ENCODE measurements at regions not wholly inside any gene's neighbourhood (a gene's known extent, or its start where the extent isn't known, plus 50 kb on each side); places are given as distances from the start of the nearest gene placed in this dataset.
"Not testable (repeated sequence)": the region's sequence is repeated elsewhere in the genome, so short reads cannot be mapped to it uniquely, and the experiment has no call there.

- H3K4me3 ChIP-seq (ENCODE audit: extremely low read depth, insufficient read depth, low read length, poor library complexity, severe bottlenecking), result no peak overlapping the region
Measured at GRCh38 chr15:25605151-25605550, 166.3 kb upstream of the UBE3A start.

GRCh38 chr15:25600751-25601150, 161.9 kb upstream of the UBE3A start:
- H3K4me3 ChIP-seq (ENCODE audit: extremely low read depth, insufficient read depth, low read length, poor library complexity, severe bottlenecking), result no peak overlapping the region
- 100% methylated on average over 1 of the region's 1 CpG; no CpG with 5 or more reads in 1 of the 2 experiments for WGBS, 2 experiments (ENCODE audit: insufficient coverage in 2 of 2)
- H3K27ac ChIP-seq (ENCODE audit: low read depth, low read length, severe bottlenecking), result no peak overlapping the region
- H3K36me3 ChIP-seq (ENCODE audit: control insufficient read depth, insufficient read depth, low read length), result no peaks in the 10 kb centered on the region
- no peaks in the 10 kb centered on the region for H3K9me3 ChIP-seq (ENCODE audit: control insufficient read depth, low read length)
- peaks cover 6% of the 10 kb centered on the region for H3K4me1 ChIP-seq (ENCODE audit: control insufficient read depth, insufficient read depth, low read length, poor library complexity, severe bottlenecking)

More at GRCh38 chr15:25605151-25605550, 166.3 kb upstream of the UBE3A start:
- Histone ChIP-seq H3K4me1 (ENCODE audit: control insufficient read depth, insufficient read depth, low read length, poor library complexity, severe bottlenecking) (no peaks in the 10 kb centered on the region), H3K36me3 (ENCODE audit: control insufficient read depth, insufficient read depth, low read length) (no peaks in the 10 kb centered on the region), H3K27ac (ENCODE audit: low read depth, low read length, severe bottlenecking) (no peak overlapping the region), H3K9me3 (ENCODE audit: control insufficient read depth, low read length) (no peaks in the 10 kb centered on the region)
- 100% methylated on average over 1 of the region's 1 CpG; no CpG with 5 or more reads in 1 of the 2 experiments for WGBS, 2 experiments (ENCODE audit: insufficient coverage in 2 of 2)

GRCh38 chr15:25597571-25597970, 158.7 kb upstream of the UBE3A start:
- H3K4me1 ChIP-seq (ENCODE audit: control insufficient read depth, insufficient read depth, low read length, poor library complexity, severe bottlenecking), result peaks cover 6% of the 10 kb centered on the region
- no peak overlapping the region for H3K4me3 ChIP-seq (ENCODE audit: extremely low read depth, insufficient read depth, low read length, poor library complexity, severe bottlenecking)
- H3K9me3 ChIP-seq (ENCODE audit: control insufficient read depth, low read length), result no peaks in the 10 kb centered on the region
- 90 to 91% methylated on average over 3 of the region's 5 CpGs for WGBS, 2 experiments (ENCODE audit: insufficient coverage in 2 of 2)
- no peaks in the 10 kb centered on the region for H3K36me3 ChIP-seq (ENCODE audit: control insufficient read depth, insufficient read depth, low read length)
- no peak overlapping the region for H3K27ac ChIP-seq (ENCODE audit: low read depth, low read length, severe bottlenecking)

GRCh38 chr15:25596644-25597562, 158.1 kb upstream of the UBE3A start:
- WGBS, 2 experiments (ENCODE audit: insufficient coverage in 2 of 2), result 90 to 91% methylated on average over 40 to 42 of the region's 44 CpGs
- Histone ChIP-seq H3K4me1 (ENCODE audit: control insufficient read depth, insufficient read depth, low read length, poor library complexity, severe bottlenecking) (peaks cover 6% of the 10 kb centered on the region), H3K27ac (ENCODE audit: low read depth, low read length, severe bottlenecking) (no peak overlapping the region), H3K4me3 (ENCODE audit: extremely low read depth, insufficient read depth, low read length, poor library complexity, severe bottlenecking) (no peak overlapping the region), H3K36me3 (ENCODE audit: control insufficient read depth, insufficient read depth, low read length) (no peaks in the 10 kb centered on the region), H3K9me3 (ENCODE audit: control insufficient read depth, low read length) (no peaks in the 10 kb centered on the region)

- peaks cover 3% of the 10 kb centered on the region for H3K9me3 ChIP-seq (ENCODE audit: control insufficient read depth, low read length)
- no peak overlapping the region for H3K27ac ChIP-seq (ENCODE audit: low read depth, low read length, severe bottlenecking)
- WGBS, 2 experiments (ENCODE audit: insufficient coverage in 2 of 2), result 82 to 93% methylated on average over 4 to 6 of the region's 7 CpGs
Measured at GRCh38 chr15:25587616-25588340, 149.0 kb upstream of the UBE3A start.

GRCh38 chr15:25582886-25583285, 144.1 kb upstream of the UBE3A start:
- no peaks in the 10 kb centered on the region for H3K4me1 ChIP-seq (ENCODE audit: control insufficient read depth, insufficient read depth, low read length, poor library complexity, severe bottlenecking)
- H3K27ac ChIP-seq (ENCODE audit: low read depth, low read length, severe bottlenecking), result no peak overlapping the region
- WGBS, 2 experiments (ENCODE audit: insufficient coverage in 2 of 2), result 61 to 77% methylated on average over 1 to 4 of the region's 4 CpGs
- H3K4me3 ChIP-seq (ENCODE audit: extremely low read depth, insufficient read depth, low read length, poor library complexity, severe bottlenecking), result no peak overlapping the region
- H3K36me3 ChIP-seq (ENCODE audit: control insufficient read depth, insufficient read depth, low read length), result no peaks in the 10 kb centered on the region
- no peaks in the 10 kb centered on the region for H3K9me3 ChIP-seq (ENCODE audit: control insufficient read depth, low read length)

More at GRCh38 chr15:25587616-25588340, 149.0 kb upstream of the UBE3A start:
- Histone ChIP-seq H3K4me3 (ENCODE audit: extremely low read depth, insufficient read depth, low read length, poor library complexity, severe bottlenecking) (no peak overlapping the region), H3K4me1 (ENCODE audit: control insufficient read depth, insufficient read depth, low read length, poor library complexity, severe bottlenecking) (no peaks in the 10 kb centered on the region), H3K36me3 (ENCODE audit: control insufficient read depth, insufficient read depth, low read length) (no peaks in the 10 kb centered on the region)

- Histone ChIP-seq H3K4me3 (ENCODE audit: extremely low read depth, insufficient read depth, low read length, poor library complexity, severe bottlenecking) (no peak overlapping the region), H3K27ac (ENCODE audit: low read depth, low read length, severe bottlenecking) (no peak overlapping the region), H3K9me3 (ENCODE audit: control insufficient read depth, low read length) (no peaks in the 10 kb centered on the region), H3K4me1 (ENCODE audit: control insufficient read depth, insufficient read depth, low read length, poor library complexity, severe bottlenecking) (no peaks in the 10 kb centered on the region), H3K36me3 (ENCODE audit: control insufficient read depth, insufficient read depth, low read length) (no peaks in the 10 kb centered on the region)
- 100% methylated on average over 1 of the region's 2 CpGs; no CpG with 5 or more reads in 1 of the 2 experiments for WGBS, 2 experiments (ENCODE audit: insufficient coverage in 2 of 2)
Measured at GRCh38 chr15:25579127-25579526, 140.3 kb upstream of the UBE3A start.

DNA sequence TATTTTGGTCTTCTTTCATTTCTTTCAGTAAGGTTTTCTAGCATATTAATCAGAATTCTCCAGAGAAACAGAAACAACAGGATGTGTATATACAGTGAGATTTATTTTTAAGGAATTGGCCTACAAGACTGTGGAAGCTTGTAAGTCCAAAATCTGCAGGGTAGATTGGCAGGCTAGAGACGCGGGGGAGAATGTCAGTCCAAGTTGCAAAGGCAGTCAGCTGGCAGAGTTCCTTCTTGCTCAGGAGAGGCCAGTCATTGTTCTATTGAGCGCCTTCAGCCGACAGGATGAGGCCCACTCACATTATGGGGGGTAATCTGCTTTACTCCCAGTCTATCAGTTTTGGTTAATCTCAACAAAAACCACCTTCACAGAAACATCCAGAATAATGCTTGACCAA, 133.4 kb upstream of the UBE3A start:
- no peak overlapping the region for H3K27ac ChIP-seq (ENCODE audit: low read depth, low read length, severe bottlenecking)
- WGBS, 2 experiments (ENCODE audit: insufficient coverage in 2 of 2), result 71 to 88% methylated on average over 2 to 4 of the region's 4 CpGs
- H3K4me3 ChIP-seq (ENCODE audit: extremely low read depth, insufficient read depth, low read length, poor library complexity, severe bottlenecking), result no peak overlapping the region
- H3K9me3 ChIP-seq (ENCODE audit: control insufficient read depth, low read length), result no peaks in the 10 kb centered on the region
- H3K4me1 ChIP-seq (ENCODE audit: control insufficient read depth, insufficient read depth, low read length, poor library complexity, severe bottlenecking), result peaks cover 6% of the 10 kb centered on the region
- H3K36me3 ChIP-seq (ENCODE audit: control insufficient read depth, insufficient read depth, low read length), result no peaks in the 10 kb centered on the region

DNA sequence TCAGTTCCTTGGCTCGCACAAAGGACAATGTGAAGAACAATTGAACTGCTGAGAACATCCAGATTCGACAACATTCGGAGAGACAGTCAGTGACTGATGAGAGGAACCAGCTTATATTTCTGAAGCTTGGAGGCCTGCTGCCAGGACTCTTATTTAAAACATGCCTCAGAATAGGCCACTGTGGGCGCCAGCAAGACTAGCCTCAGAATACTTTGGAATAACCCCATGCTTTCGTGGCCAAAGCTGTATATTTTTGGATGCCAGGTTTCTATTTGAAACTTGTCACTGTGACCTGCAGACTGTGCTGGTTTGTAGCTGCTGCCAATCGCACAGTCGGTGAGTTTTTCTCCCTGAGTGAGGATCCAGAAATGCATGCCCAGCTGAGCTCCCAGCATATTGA, 129.9 kb upstream of the UBE3A start:
- 90 to 92% methylated on average over 5 to 7 of the region's 7 CpGs for WGBS, 2 experiments (ENCODE audit: insufficient coverage in 2 of 2)
- H3K27ac ChIP-seq (ENCODE audit: low read depth, low read length, severe bottlenecking), result no peak overlapping the region
- H3K36me3 ChIP-seq (ENCODE audit: control insufficient read depth, insufficient read depth, low read length), result no peaks in the 10 kb centered on the region
- no peaks in the 10 kb centered on the region for H3K9me3 ChIP-seq (ENCODE audit: control insufficient read depth, low read length)
- H3K4me3 ChIP-seq (ENCODE audit: extremely low read depth, insufficient read depth, low read length, poor library complexity, severe bottlenecking), result no peak overlapping the region
- H3K4me1 ChIP-seq (ENCODE audit: control insufficient read depth, insufficient read depth, low read length, poor library complexity, severe bottlenecking), result peaks cover 6% of the 10 kb centered on the region

DNA sequence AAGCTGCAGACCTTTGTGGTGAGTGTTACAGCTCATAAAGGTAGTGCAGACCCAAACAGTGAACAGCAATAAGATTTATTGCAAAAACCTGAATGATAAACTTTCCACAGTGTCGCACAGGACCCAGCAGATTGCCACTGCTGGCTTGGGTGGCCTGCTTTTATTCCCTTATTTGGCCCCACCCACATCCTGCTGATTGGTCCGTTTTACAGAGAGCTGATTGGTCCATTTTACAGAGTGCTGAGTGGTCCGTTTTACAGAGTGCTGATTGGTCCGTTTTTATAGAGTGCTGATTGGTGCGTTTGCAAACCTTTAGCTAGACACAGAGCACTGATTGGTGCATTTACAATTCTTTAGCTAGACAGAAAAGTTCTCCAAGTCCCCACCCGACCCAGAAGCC, 127.7 kb upstream of the UBE3A start:
- not testable (repeated sequence) for H3K36me3 ChIP-seq (ENCODE audit: control insufficient read depth, insufficient read depth, low read length); H3K9me3 ChIP-seq (ENCODE audit: control insufficient read depth, low read length); H3K4me3 ChIP-seq (ENCODE audit: extremely low read depth, insufficient read depth, low read length, poor library complexity, severe bottlenecking); H3K27ac ChIP-seq (ENCODE audit: low read depth, low read length, severe bottlenecking); H3K4me1 ChIP-seq (ENCODE audit: control insufficient read depth, insufficient read depth, low read length, poor library complexity, severe bottlenecking)
- 77 to 78% methylated on average over 6 of the region's 6 CpGs for WGBS, 2 experiments (ENCODE audit: insufficient coverage in 2 of 2)

Measured in mesodermal cell (in vitro differentiated cells).